ENCODE measurements at regions not wholly inside any gene's neighbourhood (a gene's known extent, or its start where the extent isn't known, plus 50 kb on each side); places are given as distances from the start of the nearest gene placed in this dataset.

DNA sequence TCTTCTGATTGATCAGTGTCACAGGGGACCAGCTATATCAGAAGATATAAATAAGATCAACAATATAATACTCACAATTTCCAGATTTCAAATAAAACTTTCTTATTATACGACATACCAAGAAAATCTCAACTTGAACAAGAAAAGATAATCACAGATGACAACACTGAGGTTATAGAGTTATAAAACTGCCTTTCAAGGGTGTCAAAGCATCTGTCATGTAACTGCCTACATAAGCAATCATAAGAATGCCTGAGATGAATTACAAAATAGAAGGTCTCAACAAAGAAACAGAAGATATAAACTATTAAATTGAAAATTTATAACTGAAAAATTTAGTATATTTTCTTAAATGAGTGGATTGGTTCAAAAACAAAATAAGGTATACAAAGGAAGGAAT lies 659.2 kb downstream of the SLC16A7 start:
- ChIA-PET CTCF (ENCODE audit: unreplicated experiment) (no interaction called here), POLR2A (no interaction called here)
- no peak for DNase-seq (ENCODE audit: low spot score)
- no peaks in the 10 kb centered on the region for H3K79me2 ChIP-seq (ENCODE audit: insufficient read depth, low read depth, low read length)
- H3K4me2 ChIP-seq (ENCODE audit: low read length) = no peak overlapping the region
- no peaks in the 10 kb centered on the region for H3K9me3 ChIP-seq (ENCODE audit: low read length)
- no peak overlapping the region for H3K4me3 ChIP-seq (ENCODE audit: low read depth, low read length, poor library complexity, severe bottlenecking)
- peaks cover 3% of the 10 kb centered on the region; the same call in 1 of the 2 replicates for H4K20me1 ChIP-seq (ENCODE audit: insufficient read depth, low read length)
- TF ChIP-seq, protein P1, sequence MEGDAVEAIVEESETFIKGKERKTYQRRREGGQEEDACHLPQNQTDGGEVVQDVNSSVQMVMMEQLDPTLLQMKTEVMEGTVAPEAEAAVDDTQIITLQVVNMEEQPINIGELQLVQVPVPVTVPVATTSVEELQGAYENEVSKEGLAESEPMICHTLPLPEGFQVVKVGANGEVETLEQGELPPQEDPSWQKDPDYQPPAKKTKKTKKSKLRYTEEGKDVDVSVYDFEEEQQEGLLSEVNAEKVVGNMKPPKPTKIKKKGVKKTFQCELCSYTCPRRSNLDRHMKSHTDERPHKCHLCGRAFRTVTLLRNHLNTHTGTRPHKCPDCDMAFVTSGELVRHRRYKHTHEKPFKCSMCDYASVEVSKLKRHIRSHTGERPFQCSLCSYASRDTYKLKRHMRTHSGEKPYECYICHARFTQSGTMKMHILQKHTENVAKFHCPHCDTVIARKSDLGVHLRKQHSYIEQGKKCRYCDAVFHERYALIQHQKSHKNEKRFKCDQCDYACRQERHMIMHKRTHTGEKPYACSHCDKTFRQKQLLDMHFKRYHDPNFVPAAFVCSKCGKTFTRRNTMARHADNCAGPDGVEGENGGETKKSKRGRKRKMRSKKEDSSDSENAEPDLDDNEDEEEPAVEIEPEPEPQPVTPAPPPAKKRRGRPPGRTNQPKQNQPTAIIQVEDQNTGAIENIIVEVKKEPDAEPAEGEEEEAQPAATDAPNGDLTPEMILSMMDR (conservative IDR thresholded peaks at IDR 0.05; ENCODE audit: low read length) = no peak
- no peak for TF ChIP-seq EZH2phosphoT487 (IDR thresholded peaks at IDR 0.05; ENCODE audit: borderline replicate concordance, low read depth, low read length)
- H3K27ac ChIP-seq (ENCODE audit: low read depth, low read length, poor library complexity, severe bottlenecking) = no peak overlapping the region
- H3K36me3 ChIP-seq (ENCODE audit: insufficient read depth, low read length) = no peaks in the 10 kb centered on the region
- H3K4me1 ChIP-seq (ENCODE audit: insufficient read depth, low read length, poor library complexity, severe bottlenecking) = no peaks in the 10 kb centered on the region
- H2AFZ ChIP-seq (ENCODE audit: low read length) = no peak overlapping the region
- H3K9me2 ChIP-seq (ENCODE audit: insufficient read depth, low read length) = no peaks in the 10 kb centered on the region
- intact Hi-C loops (cut with micrococcal nuclease; ENCODE audit: unreplicated experiment) = no loop called here
- BruUV-seq (replicated peaks) = no TSS peak

DNA sequence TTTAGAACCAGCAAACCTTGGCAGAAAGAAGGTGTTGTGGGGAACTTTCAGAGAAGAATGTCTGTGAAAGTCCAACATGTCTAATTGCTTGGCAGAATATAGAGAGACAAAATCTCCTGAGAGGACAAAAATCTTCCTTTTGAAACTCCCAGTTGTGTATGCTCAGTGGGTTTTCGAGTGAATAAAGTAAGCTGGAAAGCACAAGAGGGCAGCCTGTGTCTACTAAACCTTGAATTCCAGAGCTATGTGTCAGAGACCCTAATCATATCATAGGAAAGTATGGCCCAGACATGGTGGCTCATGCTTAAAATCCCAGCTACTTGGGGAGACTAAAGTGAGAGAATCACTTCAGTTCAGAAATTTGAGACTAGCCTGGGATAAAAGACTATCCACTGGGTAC lies 661.2 kb downstream of the SLC16A7 start:
- BruUV-seq (replicated peaks) = no TSS peak
- Histone ChIP-seq H3K9me2 (ENCODE audit: insufficient read depth, low read length) (no peaks in the 10 kb centered on the region), H3K4me3 (ENCODE audit: low read depth, low read length, poor library complexity, severe bottlenecking) (no peak overlapping the region), H3K79me2 (ENCODE audit: insufficient read depth, low read depth, low read length) (no peaks in the 10 kb centered on the region), H3K4me1 (ENCODE audit: insufficient read depth, low read length, poor library complexity, severe bottlenecking) (no peaks in the 10 kb centered on the region), H3K9me3 (ENCODE audit: low read length) (no peaks in the 10 kb centered on the region), H3K36me3 (ENCODE audit: insufficient read depth, low read length) (no peaks in the 10 kb centered on the region), H2AFZ (ENCODE audit: low read length) (no peak overlapping the region), H3K27ac (ENCODE audit: low read depth, low read length, poor library complexity, severe bottlenecking) (no peak overlapping the region), H3K4me2 (ENCODE audit: low read length) (no peak overlapping the region), H4K20me1 (ENCODE audit: insufficient read depth, low read length) (no peaks in the 10 kb centered on the region)
- TF ChIP-seq, protein P1 (conservative IDR thresholded peaks at IDR 0.05; ENCODE audit: low read length) = no peak
- TF ChIP-seq EZH2phosphoT487 (IDR thresholded peaks at IDR 0.05; ENCODE audit: borderline replicate concordance, low read depth, low read length) = no peak
- ChIA-PET POLR2A (no interaction called here), CTCF (ENCODE audit: unreplicated experiment) (no interaction called here)
- no peak for DNase-seq (ENCODE audit: low spot score)
- intact Hi-C loops (cut with micrococcal nuclease; ENCODE audit: unreplicated experiment) = no loop called here

DNA sequence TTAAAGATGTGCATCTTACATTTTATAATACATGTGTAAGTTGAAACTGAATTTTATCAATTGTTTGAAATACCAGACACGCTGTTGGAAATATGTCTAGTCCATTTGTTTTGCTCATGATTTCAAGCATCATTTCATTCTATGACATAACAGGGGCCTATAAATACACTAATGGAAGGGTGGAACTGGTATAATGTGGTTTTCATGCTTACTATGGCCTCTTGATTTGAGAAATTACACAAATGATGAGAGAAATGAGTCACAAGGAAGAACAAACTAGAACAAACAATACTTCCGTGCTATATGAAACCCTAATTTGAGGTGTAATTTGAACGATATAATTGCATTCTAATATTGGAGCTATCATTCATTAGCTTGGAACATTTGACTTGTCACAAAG lies 663.4 kb downstream of the SLC16A7 start:
- no peak overlapping the region for H2AFZ ChIP-seq (ENCODE audit: low read length)
- TF ChIP-seq, protein P1 (conservative IDR thresholded peaks at IDR 0.05; ENCODE audit: low read length) = no peak
- no peak for TF ChIP-seq EZH2phosphoT487 (IDR thresholded peaks at IDR 0.05; ENCODE audit: borderline replicate concordance, low read depth, low read length)
- POLR2A ChIA-PET = interaction anchor here (0.6 to 1.5 kb wide), 3 partner anchors 15 to 262 kb away, joined by 3 to 5 read pairs (median 4); no protein-coding TSS in a partner anchor

More for the DNA sequence above, 663.4 kb downstream of the SLC16A7 start:
- BruUV-seq (replicated peaks) = no TSS peak
- intact Hi-C loops (cut with micrococcal nuclease; ENCODE audit: unreplicated experiment) = no loop called here
- Histone ChIP-seq H3K4me1 (ENCODE audit: insufficient read depth, low read length, poor library complexity, severe bottlenecking) (no peaks in the 10 kb centered on the region), H3K4me2 (ENCODE audit: low read length) (no peak overlapping the region), H3K27ac (ENCODE audit: low read depth, low read length, poor library complexity, severe bottlenecking) (no peak overlapping the region), H3K4me3 (ENCODE audit: low read depth, low read length, poor library complexity, severe bottlenecking) (no peak overlapping the region), H3K36me3 (ENCODE audit: insufficient read depth, low read length) (no peaks in the 10 kb centered on the region), H4K20me1 (ENCODE audit: insufficient read depth, low read length) (no peaks in the 10 kb centered on the region), H3K9me2 (ENCODE audit: insufficient read depth, low read length) (no peaks in the 10 kb centered on the region), H3K79me2 (ENCODE audit: insufficient read depth, low read depth, low read length) (no peaks in the 10 kb centered on the region), H3K9me3 (ENCODE audit: low read length) (no peaks in the 10 kb centered on the region)
- no peak for DNase-seq (ENCODE audit: low spot score)
- CTCF ChIA-PET (ENCODE audit: unreplicated experiment) = no interaction called here

Measured in OCI-LY7 (cell line).